ENCODE measurements at regions not wholly inside any gene's neighbourhood (a gene's known extent, or its start where the extent isn't known, plus 50 kb on each side); places are given as distances from the start of the nearest gene placed in this dataset.

DNA sequence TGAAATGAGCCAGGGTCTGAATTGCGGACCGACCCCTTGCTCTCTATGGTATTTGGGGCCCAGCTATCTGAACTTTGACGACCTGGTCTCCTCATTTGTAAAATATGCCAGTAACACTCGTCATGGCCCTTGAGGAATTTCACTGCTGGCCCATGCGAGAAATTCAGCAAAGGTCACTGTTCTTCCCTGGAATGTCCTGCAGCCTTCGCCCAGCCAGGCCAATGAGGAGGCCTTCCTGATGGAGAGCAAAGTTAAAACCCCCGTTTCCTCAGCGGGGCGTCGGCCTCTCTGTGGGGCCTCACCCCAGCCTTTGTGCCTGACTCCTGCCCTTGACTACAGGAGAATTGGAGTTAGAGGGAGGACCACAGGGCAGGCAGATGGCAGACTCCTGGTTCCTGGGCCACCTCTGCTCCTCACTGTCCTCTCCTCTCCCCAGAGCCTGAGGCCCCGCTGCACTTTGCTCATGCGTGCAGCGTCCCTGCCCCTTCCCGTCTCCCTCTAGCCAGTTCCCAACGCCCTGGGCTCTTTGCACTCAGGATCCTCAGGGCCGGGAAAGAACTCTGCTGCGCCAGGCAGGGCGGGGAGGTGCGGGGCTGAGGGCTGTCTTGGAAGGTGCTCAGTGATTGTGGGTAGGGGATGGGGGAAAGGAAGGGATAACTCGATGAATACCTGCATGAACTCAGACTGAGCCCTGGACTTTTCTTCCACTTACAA lies 257.0 kb upstream of the RAB6C start:
- TF ChIP-seq DNMT1 (IDR thresholded peaks at IDR 0.05) = no peak
- TF ChIP-seq MXI1 (IDR thresholded peaks at IDR 0.05; ENCODE audit: low read depth, low read length) = no peak
- TF ChIP-seq FOXJ3 (CRISPR knock-in tag; IDR thresholded peaks at IDR 0.05) = no peak
- TF ChIP-seq EZH2 (IDR thresholded peaks at IDR 0.05; ENCODE audit: borderline replicate concordance, low read depth, low read length) = no peak
- TF ChIP-seq, protein P1, sequence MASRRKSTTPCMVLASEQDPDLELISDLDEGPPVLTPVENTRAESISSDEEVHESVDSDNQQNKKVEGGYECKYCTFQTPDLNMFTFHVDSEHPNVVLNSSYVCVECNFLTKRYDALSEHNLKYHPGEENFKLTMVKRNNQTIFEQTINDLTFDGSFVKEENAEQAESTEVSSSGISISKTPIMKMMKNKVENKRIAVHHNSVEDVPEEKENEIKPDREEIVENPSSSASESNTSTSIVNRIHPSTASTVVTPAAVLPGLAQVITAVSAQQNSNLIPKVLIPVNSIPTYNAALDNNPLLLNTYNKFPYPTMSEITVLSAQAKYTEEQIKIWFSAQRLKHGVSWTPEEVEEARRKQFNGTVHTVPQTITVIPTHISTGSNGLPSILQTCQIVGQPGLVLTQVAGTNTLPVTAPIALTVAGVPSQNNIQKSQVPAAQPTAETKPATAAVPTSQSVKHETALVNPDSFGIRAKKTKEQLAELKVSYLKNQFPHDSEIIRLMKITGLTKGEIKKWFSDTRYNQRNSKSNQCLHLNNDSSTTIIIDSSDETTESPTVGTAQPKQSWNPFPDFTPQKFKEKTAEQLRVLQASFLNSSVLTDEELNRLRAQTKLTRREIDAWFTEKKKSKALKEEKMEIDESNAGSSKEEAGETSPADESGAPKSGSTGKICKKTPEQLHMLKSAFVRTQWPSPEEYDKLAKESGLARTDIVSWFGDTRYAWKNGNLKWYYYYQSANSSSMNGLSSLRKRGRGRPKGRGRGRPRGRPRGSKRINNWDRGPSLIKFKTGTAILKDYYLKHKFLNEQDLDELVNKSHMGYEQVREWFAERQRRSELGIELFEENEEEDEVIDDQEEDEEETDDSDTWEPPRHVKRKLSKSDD (conservative IDR thresholded peaks at IDR 0.05; ENCODE audit: low read length) = no peak
- no peak for TF ChIP-seq FOXA1 (IDR thresholded peaks at IDR 0.05; ENCODE audit: borderline replicate concordance)
- TF ChIP-seq ZNF140 (CRISPR knock-in tag; IDR thresholded peaks at IDR 0.05) = no peak
- no peak for TF ChIP-seq ZC3H11A (IDR thresholded peaks at IDR 0.05; ENCODE audit: low read depth, low read length)
- no peak for TF ChIP-seq CBX8 (IDR thresholded peaks at IDR 0.05; ENCODE audit: borderline replicate concordance, extremely low read depth, low read depth, low read length, poor library complexity, severe bottlenecking)
- no peak for TF ChIP-seq RAD51 (IDR thresholded peaks at IDR 0.05; ENCODE audit: borderline replicate concordance, low read depth)
- TF ChIP-seq EP300 (IDR thresholded peaks at IDR 0.05; ENCODE audit: low read length) = no peak
